ENCODE measurements at regions not wholly inside any gene's neighbourhood (a gene's known extent, or its start where the extent isn't known, plus 50 kb on each side); places are given as distances from the start of the nearest gene placed in this dataset.

GRCh38 chrX:499870-500364, 113.2 kb upstream of the PPP2R3B start:
- Histone ChIP-seq H3K79me2 (ENCODE audit: insufficient read depth, low read length) (no peaks in the 10 kb centered on the region), H3K27me3 (ENCODE audit: insufficient read depth, low read length, poor library complexity) (no peaks in the 10 kb centered on the region), H4K20me1 (ENCODE audit: insufficient read depth, low read length) (no peaks in the 10 kb centered on the region), H3K9me3 (ENCODE audit: insufficient read depth, low read length, severe bottlenecking) (no peaks in the 10 kb centered on the region), H3K36me3 (ENCODE audit: insufficient read depth, low read length) (no peaks in the 10 kb centered on the region), H3K27ac (ENCODE audit: low read length) (no peak overlapping the region), H3K9ac (ENCODE audit: low read depth, low read length) (no peak overlapping the region), H3K4me2 (ENCODE audit: insufficient read depth, low read length) (no peak overlapping the region), H3K4me3 (ENCODE audit: low read depth in 1 of 2, low read length in 2 of 2) (no peak overlapping the region), H3K4me1 (ENCODE audit: insufficient read depth, low read length) (no peaks in the 10 kb centered on the region), H2AFZ (ENCODE audit: low read depth, low read length) (no peak overlapping the region)
- ATAC-seq (ENCODE audit: insufficient read depth, low read depth) (no peak), DNase-seq (no peak)
- TF ChIP-seq, protein P1, sequence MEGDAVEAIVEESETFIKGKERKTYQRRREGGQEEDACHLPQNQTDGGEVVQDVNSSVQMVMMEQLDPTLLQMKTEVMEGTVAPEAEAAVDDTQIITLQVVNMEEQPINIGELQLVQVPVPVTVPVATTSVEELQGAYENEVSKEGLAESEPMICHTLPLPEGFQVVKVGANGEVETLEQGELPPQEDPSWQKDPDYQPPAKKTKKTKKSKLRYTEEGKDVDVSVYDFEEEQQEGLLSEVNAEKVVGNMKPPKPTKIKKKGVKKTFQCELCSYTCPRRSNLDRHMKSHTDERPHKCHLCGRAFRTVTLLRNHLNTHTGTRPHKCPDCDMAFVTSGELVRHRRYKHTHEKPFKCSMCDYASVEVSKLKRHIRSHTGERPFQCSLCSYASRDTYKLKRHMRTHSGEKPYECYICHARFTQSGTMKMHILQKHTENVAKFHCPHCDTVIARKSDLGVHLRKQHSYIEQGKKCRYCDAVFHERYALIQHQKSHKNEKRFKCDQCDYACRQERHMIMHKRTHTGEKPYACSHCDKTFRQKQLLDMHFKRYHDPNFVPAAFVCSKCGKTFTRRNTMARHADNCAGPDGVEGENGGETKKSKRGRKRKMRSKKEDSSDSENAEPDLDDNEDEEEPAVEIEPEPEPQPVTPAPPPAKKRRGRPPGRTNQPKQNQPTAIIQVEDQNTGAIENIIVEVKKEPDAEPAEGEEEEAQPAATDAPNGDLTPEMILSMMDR (IDR thresholded peaks at IDR 0.05; ENCODE audit: borderline replicate concordance, extremely low read depth, low read length, poor library complexity, severe bottlenecking): no peak
- TF ChIP-seq EZH2 (IDR thresholded peaks at IDR 0.05; ENCODE audit: borderline replicate concordance, low read depth, low read length, severe bottlenecking): no peak

- H3K9me3 ChIP-seq (ENCODE audit: insufficient read depth, low read length, severe bottlenecking): no peaks in the 10 kb centered on the region
- no peak overlapping the region for H3K4me2 ChIP-seq (ENCODE audit: insufficient read depth, low read length)
- no peak overlapping the region for H3K9ac ChIP-seq (ENCODE audit: low read depth, low read length)
- H3K27ac ChIP-seq (ENCODE audit: low read length): no peak overlapping the region
- H4K20me1 ChIP-seq (ENCODE audit: insufficient read depth, low read length): no peaks in the 10 kb centered on the region
- H2AFZ ChIP-seq (ENCODE audit: low read depth, low read length): no peak overlapping the region
- H3K27me3 ChIP-seq (ENCODE audit: insufficient read depth, low read length, poor library complexity): no peaks in the 10 kb centered on the region
- ATAC-seq (ENCODE audit: insufficient read depth, low read depth) (no peak), DNase-seq (no peak)
- H3K4me1 ChIP-seq (ENCODE audit: insufficient read depth, low read length): no peaks in the 10 kb centered on the region
- H3K4me3 ChIP-seq (ENCODE audit: low read depth in 1 of 2, low read length in 2 of 2): no peak overlapping the region
- H3K36me3 ChIP-seq (ENCODE audit: insufficient read depth, low read length): no peaks in the 10 kb centered on the region
- no peaks in the 10 kb centered on the region for H3K79me2 ChIP-seq (ENCODE audit: insufficient read depth, low read length)
- TF ChIP-seq, protein P1 (IDR thresholded peaks at IDR 0.05; ENCODE audit: borderline replicate concordance, extremely low read depth, low read length, poor library complexity, severe bottlenecking): no peak
- no peak for TF ChIP-seq EZH2 (IDR thresholded peaks at IDR 0.05; ENCODE audit: borderline replicate concordance, low read depth, low read length, severe bottlenecking)
Measured at GRCh38 chrX:500481-501010, 113.8 kb upstream of the PPP2R3B start.

DNA sequence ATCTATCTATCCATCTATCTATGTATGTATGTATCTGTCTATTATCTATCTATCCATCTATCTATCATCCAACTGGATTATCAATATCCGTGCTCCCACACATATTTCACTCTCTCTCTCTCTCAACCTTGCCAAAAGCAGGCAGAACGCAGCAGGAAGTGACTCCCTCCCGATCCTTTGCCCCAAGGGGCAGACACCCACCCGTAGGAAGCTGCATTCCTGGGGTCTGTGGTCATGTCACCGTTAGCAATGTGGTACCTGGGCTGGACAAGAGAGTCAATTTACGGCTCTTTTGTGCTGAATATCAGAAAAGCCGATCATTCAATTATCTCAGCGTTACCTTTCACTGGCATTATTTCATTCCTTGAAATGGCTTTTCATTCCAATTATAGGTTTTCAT, 119.6 kb upstream of the PPP2R3B start:
- no peaks in the 10 kb centered on the region for H3K79me2 ChIP-seq (ENCODE audit: insufficient read depth, low read length)
- no peaks in the 10 kb centered on the region for H3K4me1 ChIP-seq (ENCODE audit: insufficient read depth, low read length)
- H4K20me1 ChIP-seq (ENCODE audit: insufficient read depth, low read length): no peaks in the 10 kb centered on the region
- DNase-seq: no peak
- H3K9ac ChIP-seq (ENCODE audit: low read depth, low read length): no peak overlapping the region
- no peaks in the 10 kb centered on the region for H3K36me3 ChIP-seq (ENCODE audit: insufficient read depth, low read length)
- no peaks in the 10 kb centered on the region for H3K27me3 ChIP-seq (ENCODE audit: insufficient read depth, low read length, poor library complexity)
- H3K27ac ChIP-seq (ENCODE audit: low read length): no peak overlapping the region
- TF ChIP-seq, protein P1 (IDR thresholded peaks at IDR 0.05; ENCODE audit: borderline replicate concordance, extremely low read depth, low read length, poor library complexity, severe bottlenecking): no peak
- TF ChIP-seq EZH2 (IDR thresholded peaks at IDR 0.05; ENCODE audit: borderline replicate concordance, low read depth, low read length, severe bottlenecking): no peak
- no peak overlapping the region for H2AFZ ChIP-seq (ENCODE audit: low read depth, low read length)
- H3K9me3 ChIP-seq (ENCODE audit: insufficient read depth, low read length, severe bottlenecking): no peaks in the 10 kb centered on the region
- H3K4me3 ChIP-seq (ENCODE audit: low read depth in 1 of 2, low read length in 2 of 2): no peak overlapping the region
- ATAC-seq (ENCODE audit: insufficient read depth, low read depth): no peak
- no peak overlapping the region for H3K4me2 ChIP-seq (ENCODE audit: insufficient read depth, low read length)
